ENCODE measurements at regions not wholly inside any gene's neighbourhood (a gene's known extent, or its start where the extent isn't known, plus 50 kb on each side); places are given as distances from the start of the nearest gene placed in this dataset.
A peak's percentile ranks its signal among the peaks of the same experiment; 100 is the strongest.

GRCh38 chr4:19947349-19947748 is 304.4 kb upstream of the SLIT2 start:
- DNase-seq (ENCODE audit: low read depth, low spot score) = no peak
- in situ Hi-C loops (cut with HindIII; ENCODE audit: low pct_unique_long_range_greater_than_20kb, low sequenced_read_pairs) = no loop called here

DNA sequence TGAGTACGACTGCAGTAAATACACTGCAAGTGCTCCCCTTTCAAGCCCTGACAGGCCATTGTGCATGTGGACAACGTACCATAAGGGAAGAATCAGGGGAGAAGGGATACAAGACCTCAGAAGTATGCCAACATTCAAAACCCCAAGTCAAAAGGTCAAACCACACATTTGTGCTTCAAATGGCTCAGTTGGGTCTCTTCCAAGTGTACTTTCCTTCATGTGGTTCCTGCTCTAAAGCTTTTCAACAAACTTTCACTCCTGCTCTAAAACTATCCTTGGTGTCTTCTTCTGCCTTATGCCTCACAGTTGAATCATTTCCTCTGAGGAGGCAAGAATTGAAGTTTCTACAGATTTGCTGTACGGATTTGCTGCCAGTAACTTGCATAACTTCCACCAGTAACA is 305.7 kb upstream of the SLIT2 start:
- no peak for DNase-seq (ENCODE audit: low read depth, low spot score)
- in situ Hi-C loops (cut with HindIII; ENCODE audit: low pct_unique_long_range_greater_than_20kb, low sequenced_read_pairs) = no loop called here

- no peak for DNase-seq (ENCODE audit: low read depth, low spot score)
- in situ Hi-C loops (cut with HindIII; ENCODE audit: low pct_unique_long_range_greater_than_20kb, low sequenced_read_pairs) = no loop called here
Observed at GRCh38 chr4:19945501-19945900, 306.2 kb upstream of the SLIT2 start.

- no peak for DNase-seq (ENCODE audit: low read depth, low spot score)
- in situ Hi-C loops (cut with HindIII; ENCODE audit: low pct_unique_long_range_greater_than_20kb, low sequenced_read_pairs) = no loop called here
Observed at GRCh38 chr4:19944806-19945205, 306.9 kb upstream of the SLIT2 start.

- in situ Hi-C loops (cut with HindIII; ENCODE audit: low pct_unique_long_range_greater_than_20kb, low sequenced_read_pairs) = no loop called here
Observed at GRCh38 chr4:19944251-19944650, 307.5 kb upstream of the SLIT2 start.

GRCh38 chr4:19941434-19941833 is 310.3 kb upstream of the SLIT2 start:
- no peak for DNase-seq (ENCODE audit: low read depth, low spot score)
- in situ Hi-C loops (cut with HindIII; ENCODE audit: low pct_unique_long_range_greater_than_20kb, low sequenced_read_pairs) = no loop called here

More at GRCh38 chr4:19944251-19944650, 307.5 kb upstream of the SLIT2 start:
- no peak for DNase-seq (ENCODE audit: low read depth, low spot score)

DNA sequence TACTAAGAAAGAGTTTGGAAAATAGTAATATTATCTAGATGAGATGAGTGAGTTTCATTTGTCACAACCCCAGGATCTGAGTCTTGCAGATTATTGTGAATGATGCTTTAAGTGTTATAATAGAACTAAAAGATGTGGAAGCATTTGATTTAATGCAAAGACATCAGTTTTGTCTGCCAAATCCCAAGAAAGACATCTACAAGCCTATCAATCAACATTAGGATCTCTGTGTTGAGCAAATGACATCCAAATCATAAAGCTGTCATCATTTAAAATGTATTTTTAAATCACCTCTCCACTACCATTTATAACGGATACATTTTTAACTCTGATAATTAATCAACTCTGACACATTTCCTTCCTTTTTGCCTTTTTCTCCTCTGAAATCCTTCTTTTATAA is 310.8 kb upstream of the SLIT2 start:
- in situ Hi-C loops (cut with HindIII; ENCODE audit: low pct_unique_long_range_greater_than_20kb, low sequenced_read_pairs) = no loop called here
- DNase-seq (ENCODE audit: low read depth, low spot score) = no peak

- in situ Hi-C loops (cut with HindIII; ENCODE audit: low pct_unique_long_range_greater_than_20kb, low sequenced_read_pairs) = no loop called here
- no peak for DNase-seq (ENCODE audit: low read depth, low spot score)
Observed at GRCh38 chr4:19936476-19936875, 315.2 kb upstream of the SLIT2 start.

DNA sequence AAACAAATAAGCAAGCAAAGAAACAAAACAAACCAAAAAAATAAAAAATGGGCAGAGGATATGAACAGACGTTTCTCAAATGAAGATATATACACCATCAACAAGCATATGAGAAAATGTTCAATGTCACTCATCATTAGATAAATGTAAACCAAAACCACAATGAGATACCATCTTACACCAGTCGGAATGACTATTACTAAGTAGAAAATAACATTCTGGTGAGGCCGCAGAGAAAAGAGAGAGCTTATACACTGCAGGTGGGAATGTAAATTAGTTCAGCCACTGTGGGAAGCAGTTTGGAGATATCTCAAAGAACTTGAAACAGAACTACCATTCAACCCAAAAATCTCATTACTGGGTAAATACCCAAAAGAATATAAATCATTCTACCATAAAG is 321.0 kb upstream of the SLIT2 start:
- in situ Hi-C loops (cut with HindIII; ENCODE audit: low pct_unique_long_range_greater_than_20kb, low sequenced_read_pairs) = no loop called here
- DNase-seq (ENCODE audit: low read depth, low spot score) = no peak

GRCh38 chr4:19927381-19927780 is 324.3 kb upstream of the SLIT2 start:
- no peak for DNase-seq (ENCODE audit: low read depth, low spot score)
- in situ Hi-C loops (cut with HindIII; ENCODE audit: low pct_unique_long_range_greater_than_20kb, low sequenced_read_pairs) = no loop called here

DNA sequence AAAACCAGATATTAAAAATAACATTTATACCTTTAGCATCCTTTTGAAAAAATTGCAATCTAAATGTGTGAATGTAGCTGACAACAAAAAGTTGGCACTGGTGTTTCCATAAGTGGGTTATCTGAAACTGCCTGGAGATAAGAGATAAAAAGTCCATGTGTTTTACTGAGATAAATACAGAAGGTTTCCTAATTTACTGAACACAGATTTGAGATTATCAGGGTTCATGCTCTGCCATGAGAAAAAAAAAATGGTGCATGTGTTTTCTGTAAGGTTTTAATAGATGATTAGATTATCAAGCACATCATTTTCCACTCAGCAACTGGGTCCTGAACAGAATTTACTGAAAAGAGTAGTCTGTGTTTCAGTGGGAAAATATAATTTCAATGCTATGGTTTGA is 326.2 kb upstream of the SLIT2 start:
- in situ Hi-C loops (cut with HindIII; ENCODE audit: low pct_unique_long_range_greater_than_20kb, low sequenced_read_pairs) = no loop called here
- DNase-seq (ENCODE audit: low read depth, low spot score) = no peak

DNA sequence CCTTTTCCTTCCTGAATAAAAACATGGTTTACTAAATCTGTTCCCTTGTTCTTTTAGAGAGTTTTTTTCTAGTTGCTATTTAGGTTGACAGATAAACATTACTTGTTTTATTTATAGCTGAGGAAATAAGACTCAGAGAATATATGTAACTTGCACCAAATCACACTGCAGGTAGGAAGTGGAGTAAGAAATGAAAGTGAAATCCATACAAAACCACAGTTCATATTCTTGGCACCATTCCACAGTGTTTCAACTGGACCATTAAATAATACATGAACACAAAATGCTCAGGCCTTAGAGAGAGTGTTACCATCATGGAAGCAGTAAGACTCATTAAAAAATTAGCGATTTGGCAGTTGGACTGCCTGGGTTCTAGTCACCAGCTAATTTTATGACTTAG is 326.9 kb upstream of the SLIT2 start:
- DNase-seq (ENCODE audit: low read depth, low spot score) = no peak
- in situ Hi-C loops (cut with HindIII; ENCODE audit: low pct_unique_long_range_greater_than_20kb, low sequenced_read_pairs) = no loop called here

DNA sequence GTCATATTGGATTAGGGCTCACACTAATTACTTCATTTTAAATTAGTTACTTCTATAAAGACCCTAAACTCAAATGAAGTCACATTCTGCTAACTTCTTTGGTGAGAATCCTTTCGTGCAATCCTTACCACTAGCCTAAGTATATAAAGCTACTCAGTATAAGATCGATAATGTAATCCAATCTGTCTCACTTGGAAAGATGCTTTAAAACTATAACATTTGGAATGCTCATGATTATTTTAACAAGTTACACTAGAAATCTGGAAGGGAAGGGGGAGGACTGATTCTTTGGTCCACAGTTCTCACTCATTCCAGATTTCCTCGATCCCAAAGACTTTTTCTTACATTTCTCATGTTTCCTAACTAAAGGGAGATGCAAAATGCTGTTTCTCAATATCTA is 336.4 kb upstream of the SLIT2 start:
- DNase-seq (ENCODE audit: low read depth, low spot score) = no peak
- in situ Hi-C loops (cut with HindIII; ENCODE audit: low pct_unique_long_range_greater_than_20kb, low sequenced_read_pairs) = no loop called here

- DNase-seq (ENCODE audit: low read depth, low spot score) = no peak
- in situ Hi-C loops (cut with HindIII; ENCODE audit: low pct_unique_long_range_greater_than_20kb, low sequenced_read_pairs) = no loop called here
Observed at GRCh38 chr4:19913650-19914049, 338.1 kb upstream of the SLIT2 start.

DNA sequence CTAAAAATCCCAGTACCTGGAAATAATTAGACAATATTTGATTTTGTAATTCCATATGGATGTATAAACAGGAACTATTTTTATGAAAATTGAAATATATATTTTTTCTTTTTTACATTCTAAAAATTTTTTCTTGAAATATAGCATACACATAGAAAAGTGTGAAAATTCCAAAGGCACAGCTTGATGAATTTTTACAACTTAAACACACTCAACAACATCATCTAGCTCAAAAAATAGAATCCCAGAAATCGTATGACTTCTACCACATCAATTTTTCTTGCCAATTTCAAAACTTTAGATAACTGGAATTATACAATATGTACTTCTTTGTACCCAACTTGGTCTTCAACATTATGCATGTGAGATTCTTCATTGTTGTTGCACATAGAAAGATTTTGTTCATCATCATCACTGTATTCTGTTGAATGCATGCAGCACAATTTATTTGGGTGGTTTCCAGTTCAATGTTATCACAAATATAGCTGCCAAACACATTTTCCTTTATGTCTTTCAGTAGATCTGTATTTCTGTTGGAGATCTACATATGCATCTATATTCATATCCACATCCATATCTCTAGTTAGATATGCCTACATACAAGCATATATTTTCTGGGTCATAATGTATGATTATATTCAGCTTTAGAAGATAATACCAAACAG is 340.7 kb upstream of the SLIT2 start:
- DNase-seq (ENCODE audit: low read depth, low spot score) = no peak
- in situ Hi-C loops (cut with HindIII; ENCODE audit: low pct_unique_long_range_greater_than_20kb, low sequenced_read_pairs) = no loop called here

DNA sequence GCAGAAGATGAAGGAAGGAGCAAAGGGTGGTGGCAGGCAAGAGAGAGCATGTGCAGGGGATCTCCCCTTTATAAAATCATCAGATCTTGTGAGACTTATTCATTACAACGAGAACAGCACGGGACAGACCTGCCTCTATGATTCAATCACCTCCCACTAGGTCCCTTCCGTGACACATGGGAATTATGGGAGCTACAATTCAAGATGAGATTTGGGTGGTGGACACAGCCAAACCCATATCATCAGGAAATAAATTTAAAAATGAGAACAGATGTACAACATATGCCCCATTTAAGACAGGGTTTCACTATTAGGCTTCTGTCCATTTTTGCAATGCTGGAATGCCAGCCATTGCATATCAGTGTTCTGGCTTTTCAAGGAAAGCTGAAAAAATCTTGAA is 346.7 kb upstream of the SLIT2 start:
- DNase-seq (ENCODE audit: low read depth, low spot score) = no peak
- in situ Hi-C loops (cut with HindIII; ENCODE audit: low pct_unique_long_range_greater_than_20kb, low sequenced_read_pairs) = no loop called here

GRCh38 chr4:19888587-19888986 is 363.1 kb upstream of the SLIT2 start:
- peak; percentile 53 for DNase-seq (ENCODE audit: low read depth, low spot score)
- in situ Hi-C loops (cut with HindIII; ENCODE audit: low pct_unique_long_range_greater_than_20kb, low sequenced_read_pairs) = no loop called here

GRCh38 chr4:19883841-19884240 is 367.9 kb upstream of the SLIT2 start:
- DNase-seq (ENCODE audit: low read depth, low spot score) = no peak
- in situ Hi-C loops (cut with HindIII; ENCODE audit: low pct_unique_long_range_greater_than_20kb, low sequenced_read_pairs) = no loop called here

DNA sequence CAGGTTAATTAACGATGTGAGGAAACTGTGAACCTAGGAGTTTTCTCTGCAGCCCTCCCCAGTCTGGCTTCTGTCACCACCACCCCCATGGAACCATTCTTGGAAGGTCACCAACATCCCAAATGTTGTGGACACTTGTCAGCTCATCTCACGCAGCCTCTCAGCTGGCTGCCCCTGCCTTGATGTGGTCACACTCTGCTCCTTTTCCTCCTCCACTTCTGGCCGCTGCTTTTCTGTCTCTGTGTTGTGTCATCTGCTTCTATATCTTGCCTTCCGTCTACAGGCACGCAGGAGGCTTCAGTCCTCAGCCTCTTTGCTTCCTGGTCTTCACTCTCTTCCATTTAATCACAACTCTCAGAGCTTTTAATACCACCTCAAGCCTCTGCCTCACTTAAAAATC is 371.5 kb upstream of the SLIT2 start:
- no peak for DNase-seq (ENCODE audit: low read depth, low spot score)
- in situ Hi-C loops (cut with HindIII; ENCODE audit: low pct_unique_long_range_greater_than_20kb, low sequenced_read_pairs) = no loop called here

GRCh38 chr4:19879330-19879729 is 372.4 kb upstream of the SLIT2 start:
- in situ Hi-C loops (cut with HindIII; ENCODE audit: low pct_unique_long_range_greater_than_20kb, low sequenced_read_pairs) = no loop called here
- DNase-seq (ENCODE audit: low read depth, low spot score) = no peak

Measured in SK-MEL-5 (cell line).